ENCODE measurements at regions not wholly inside any gene's neighbourhood (a gene's known extent, or its start where the extent isn't known, plus 50 kb on each side); places are given as distances from the start of the nearest gene placed in this dataset.

DNA sequence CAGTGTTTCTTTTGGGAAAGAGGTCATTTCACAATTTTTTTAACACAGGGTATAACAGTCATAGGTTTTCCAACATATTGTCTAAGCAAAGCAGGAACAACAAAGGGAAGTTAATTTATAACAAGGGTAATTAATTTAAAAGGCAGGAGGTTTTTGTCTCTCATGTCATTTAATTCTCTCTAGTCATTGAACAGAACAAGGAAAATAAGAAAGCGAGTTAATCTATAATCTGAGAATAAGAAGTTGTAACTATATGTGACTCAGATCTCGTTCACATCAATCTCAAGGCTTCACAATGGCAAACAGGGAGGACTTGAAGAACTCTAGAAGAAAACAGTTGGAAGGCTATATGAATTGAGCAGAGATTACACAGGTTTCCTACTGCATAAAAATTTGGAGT, 579.8 kb upstream of the CCDC54 start:
- CTCF ChIA-PET = no interaction called here
- no peak overlapping the region for H3K4me3 ChIP-seq (ENCODE audit: low read depth, low read length)
- no peaks in the 10 kb centered on the region for H3K27me3 ChIP-seq (ENCODE audit: control insufficient read depth, insufficient read depth, low read length)
- DNase-seq (ENCODE audit: low read depth) = no peak
- POLR2A ChIA-PET = no interaction called here
- H3K36me3 ChIP-seq (ENCODE audit: control insufficient read depth, insufficient read depth, low read length) = no peaks in the 10 kb centered on the region
- TF ChIP-seq, protein P1, sequence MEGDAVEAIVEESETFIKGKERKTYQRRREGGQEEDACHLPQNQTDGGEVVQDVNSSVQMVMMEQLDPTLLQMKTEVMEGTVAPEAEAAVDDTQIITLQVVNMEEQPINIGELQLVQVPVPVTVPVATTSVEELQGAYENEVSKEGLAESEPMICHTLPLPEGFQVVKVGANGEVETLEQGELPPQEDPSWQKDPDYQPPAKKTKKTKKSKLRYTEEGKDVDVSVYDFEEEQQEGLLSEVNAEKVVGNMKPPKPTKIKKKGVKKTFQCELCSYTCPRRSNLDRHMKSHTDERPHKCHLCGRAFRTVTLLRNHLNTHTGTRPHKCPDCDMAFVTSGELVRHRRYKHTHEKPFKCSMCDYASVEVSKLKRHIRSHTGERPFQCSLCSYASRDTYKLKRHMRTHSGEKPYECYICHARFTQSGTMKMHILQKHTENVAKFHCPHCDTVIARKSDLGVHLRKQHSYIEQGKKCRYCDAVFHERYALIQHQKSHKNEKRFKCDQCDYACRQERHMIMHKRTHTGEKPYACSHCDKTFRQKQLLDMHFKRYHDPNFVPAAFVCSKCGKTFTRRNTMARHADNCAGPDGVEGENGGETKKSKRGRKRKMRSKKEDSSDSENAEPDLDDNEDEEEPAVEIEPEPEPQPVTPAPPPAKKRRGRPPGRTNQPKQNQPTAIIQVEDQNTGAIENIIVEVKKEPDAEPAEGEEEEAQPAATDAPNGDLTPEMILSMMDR (IDR thresholded peaks at IDR 0.05; ENCODE audit: insufficient read depth, low read depth, low read length) = no peak

DNA sequence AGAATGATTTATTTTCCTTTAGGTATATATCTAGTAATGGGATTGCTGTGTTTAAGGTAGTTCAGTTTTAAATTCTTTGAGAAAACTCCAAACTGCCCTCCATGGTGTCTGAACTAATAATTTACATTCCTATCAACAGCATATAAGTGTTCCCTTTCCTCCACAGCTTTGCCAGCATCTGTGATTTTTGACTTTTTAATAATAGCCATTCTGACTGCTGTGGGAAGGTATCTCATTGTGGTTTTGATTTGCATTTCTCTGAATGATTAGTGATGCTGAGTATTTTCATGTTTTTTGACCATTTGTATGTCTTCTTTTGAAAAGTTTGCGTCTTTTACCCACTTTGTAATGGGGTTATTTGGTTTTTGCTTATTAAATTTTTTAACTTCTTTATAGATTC, 571.6 kb upstream of the CCDC54 start:
- CTCF ChIA-PET = no interaction called here
- no peak overlapping the region for H3K4me3 ChIP-seq (ENCODE audit: low read depth, low read length)
- no peaks in the 10 kb centered on the region for H3K27me3 ChIP-seq (ENCODE audit: control insufficient read depth, insufficient read depth, low read length)
- TF ChIP-seq, protein P1 (IDR thresholded peaks at IDR 0.05; ENCODE audit: insufficient read depth, low read depth, low read length) = no peak
- DNase-seq (ENCODE audit: low read depth) = no peak
- POLR2A ChIA-PET = no interaction called here
- no peaks in the 10 kb centered on the region for H3K36me3 ChIP-seq (ENCODE audit: control insufficient read depth, insufficient read depth, low read length)

DNA sequence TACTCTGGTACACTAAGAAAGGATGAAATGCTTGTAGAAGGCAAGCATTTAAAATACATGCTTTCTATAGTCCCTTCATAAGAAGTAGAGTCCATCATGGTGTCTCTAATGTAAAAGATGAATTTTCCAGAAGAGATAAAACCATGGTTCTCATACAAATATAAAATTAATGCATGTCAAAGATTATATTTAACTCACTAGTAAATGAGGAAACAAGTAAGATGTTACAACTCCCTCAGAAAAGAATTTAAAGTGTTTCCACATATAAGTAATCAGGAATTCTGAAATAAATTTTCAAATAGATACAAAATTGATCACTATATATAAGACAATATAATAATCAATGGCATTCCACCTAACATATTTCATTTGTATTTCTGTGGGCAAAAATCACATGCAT, 570.3 kb upstream of the CCDC54 start:
- ChIA-PET CTCF (no interaction called here), POLR2A (no interaction called here)
- no peak for DNase-seq (ENCODE audit: low read depth)
- no peaks in the 10 kb centered on the region for H3K27me3 ChIP-seq (ENCODE audit: control insufficient read depth, insufficient read depth, low read length)
- TF ChIP-seq, protein P1 (IDR thresholded peaks at IDR 0.05; ENCODE audit: insufficient read depth, low read depth, low read length) = no peak
- H3K4me3 ChIP-seq (ENCODE audit: low read depth, low read length) = no peak overlapping the region
- H3K36me3 ChIP-seq (ENCODE audit: control insufficient read depth, insufficient read depth, low read length) = no peaks in the 10 kb centered on the region

DNA sequence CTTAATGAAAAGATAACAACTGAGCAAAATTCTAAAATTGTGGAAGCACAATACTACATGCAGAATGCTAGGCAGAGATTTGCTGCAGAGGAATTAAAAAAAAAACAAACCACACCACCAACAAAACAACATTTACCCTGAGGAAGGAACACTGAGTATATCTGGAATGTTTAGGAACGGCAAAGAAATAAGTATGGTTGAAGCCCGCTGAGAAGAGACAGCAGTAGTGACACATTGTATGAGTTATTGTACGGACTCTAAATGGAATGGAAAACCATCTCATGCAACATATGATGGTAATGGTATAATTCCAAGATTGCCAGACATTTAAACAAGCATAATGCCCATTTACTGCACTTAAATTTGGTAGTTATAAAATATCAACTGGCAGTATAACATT, 568.2 kb upstream of the CCDC54 start:
- H3K4me3 ChIP-seq (ENCODE audit: low read depth, low read length) = no peak overlapping the region
- POLR2A ChIA-PET = no interaction called here
- TF ChIP-seq, protein P1 (IDR thresholded peaks at IDR 0.05; ENCODE audit: insufficient read depth, low read depth, low read length) = no peak
- CTCF ChIA-PET = no interaction called here
- DNase-seq (ENCODE audit: low read depth) = no peak
- no peaks in the 10 kb centered on the region for H3K27me3 ChIP-seq (ENCODE audit: control insufficient read depth, insufficient read depth, low read length)
- no peaks in the 10 kb centered on the region for H3K36me3 ChIP-seq (ENCODE audit: control insufficient read depth, insufficient read depth, low read length)

DNA sequence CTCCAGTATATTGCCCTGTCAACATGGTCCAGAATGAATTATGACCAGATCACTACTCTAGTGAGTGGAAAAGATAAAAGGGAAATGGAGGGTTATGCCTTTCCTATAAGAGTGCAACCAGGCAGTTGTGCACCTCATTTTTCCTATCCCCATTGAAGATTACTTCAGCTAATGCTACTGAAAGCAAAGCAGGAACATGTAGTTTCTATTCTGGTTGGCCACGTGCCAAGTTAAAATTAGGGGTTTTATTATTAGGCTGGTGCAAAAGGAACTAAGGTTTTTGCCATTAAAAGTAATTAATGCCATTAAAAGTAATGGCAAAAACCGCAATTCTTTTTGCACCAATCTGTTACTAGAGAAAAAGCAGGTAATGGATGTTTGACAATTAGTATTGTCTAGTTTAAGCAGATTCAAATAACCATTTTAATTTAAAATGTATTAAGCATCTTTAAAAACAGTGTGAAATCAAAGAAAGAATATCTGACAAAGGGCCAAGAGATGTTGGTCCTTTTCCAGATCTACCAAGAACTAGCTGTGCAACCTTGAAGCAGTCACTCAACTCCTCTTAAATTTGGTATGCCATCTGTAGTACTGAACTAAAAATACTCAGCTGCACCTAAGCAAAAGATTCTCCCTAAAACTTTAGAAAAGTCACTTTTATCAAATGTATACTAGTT, 567.5 kb upstream of the CCDC54 start:
- H3K36me3 ChIP-seq (ENCODE audit: control insufficient read depth, insufficient read depth, low read length) = no peaks in the 10 kb centered on the region
- H3K27me3 ChIP-seq (ENCODE audit: control insufficient read depth, insufficient read depth, low read length) = no peaks in the 10 kb centered on the region
- no peak for DNase-seq (ENCODE audit: low read depth)
- TF ChIP-seq, protein P1 (IDR thresholded peaks at IDR 0.05; ENCODE audit: insufficient read depth, low read depth, low read length) = no peak
- H3K4me3 ChIP-seq (ENCODE audit: low read depth, low read length) = no peak overlapping the region
- CTCF ChIA-PET = interaction anchor here (0.6 kb wide), 1 partner anchor 178 kb away, joined by 3 read pairs; no protein-coding TSS in a partner anchor
- POLR2A ChIA-PET = no interaction called here
